ENCODE measurements at regions not wholly inside any gene's neighbourhood (a gene's known extent, or its start where the extent isn't known, plus 50 kb on each side); places are given as distances from the start of the nearest gene placed in this dataset.

- TF ChIP-seq CTCF (optimal IDR thresholded peaks at IDR 0.05 in 1 of 3, IDR thresholded peaks at IDR 0.05 in 1 of 3, conservative IDR thresholded peaks at IDR 0.05 in 1 of 3; ENCODE audit: extremely low read depth in 1 of 3, insufficient read depth in 2 of 3, low read length in 3 of 3) (no peak), EZH2 (IDR thresholded peaks at IDR 0.05; ENCODE audit: low read length) (no peak)
Measured at GRCh38 chr13:40190641-40191100, 475.8 kb downstream of the FOXO1 start.

Data from keratinocyte (primary cell).